Upper lobe of left lung (tissue), 6 donors: ENCODE measurements at regions not wholly inside any gene's neighbourhood (a gene's known extent, or its start where the extent isn't known, plus 50 kb on each side); places are given as distances from the start of the nearest gene placed in this dataset.
A peak's percentile ranks its signal among the peaks of the same experiment; 100 is the strongest.

ENCODE experiments used
- ATAC-seq, 2 donors: fragments of 200-7000 bp; cut with Tn5 transposase; one replicate each; pipeline ENCODE4 v1.9.1; 2022; ENCODE audit warnings: mild to moderate bottlenecking in 2 of 2, moderate library complexity in 2 of 2; ENCODE audit not compliant: low FRiP score in 2 of 2
- DNase-seq, 2 donors: peaks; one replicate each; pipeline ENCODE4 v3.0.0-alpha.2; 2019 to 2020
- H3K27ac ChIP-seq, 4 donors: fragments of 200-600 bp; sonication (generic); one replicate each; pipeline ENCODE4 v1.5.1; 2016 to 2019
- H3K27me3 ChIP-seq, 4 donors: fragments of 200-600 bp; sonication (generic); one replicate each; pipeline ENCODE4 v1.5.1; 2017 to 2019
- H3K36me3 ChIP-seq, 4 donors: fragments of 200-600 bp; sonication (generic); one replicate each; pipeline ENCODE4 v1.5.1; 2016 to 2019
- H3K4me1 ChIP-seq, 4 donors: fragments of 200-600 bp; sonication (generic); one replicate each; pipeline ENCODE4 v1.5.1; 2018 to 2019
- H3K4me3 ChIP-seq, 4 donors: fragments of 200-600 bp; sonication (generic); one replicate each; pipeline ENCODE4 v1.5.1; 2017 to 2019; ENCODE audit warnings: mild to moderate bottlenecking in 2 of 4, moderate library complexity in 1 of 4
- H3K9me3 ChIP-seq, 4 donors: fragments of 200-600 bp; sonication (generic); one replicate each; pipeline ENCODE4 v1.5.1; 2018 to 2019
- EP300 ChIP-seq, 4 donors: sonication (generic); formaldehyde crosslinking; IDR thresholded peaks; one replicate each; pipeline ENCODE4 v1.5.1; 2017; ENCODE audit warnings: antibody characterized with exemption in 4 of 4, control low read depth in 2 of 4
- POLR2A ChIP-seq, 4 donors: fragments of 450-650 bp; IDR thresholded peaks; one replicate each; pipeline ENCODE4 v1.5.1; 2016 to 2017; ENCODE audit warnings: antibody characterized with exemption in 4 of 4, mild to moderate bottlenecking in 2 of 4
- POLR2AphosphoS5 ChIP-seq, 2 donors: sonication (generic); formaldehyde crosslinking; IDR thresholded peaks; one replicate each; pipeline ENCODE4 v1.5.1; 2017; ENCODE audit warnings: antibody characterized with exemption in 2 of 2
- WGBS, 2 donors: methylation state at CpG; one replicate each; pipeline ENCODE4 v1.1.5; 2017 to 2018; 5-methylcytosine and 5-hydroxymethylcytosine counted together
- TF ChIP-seq, protein P1 (sequence below), 6 experiments: fragments of 450-650 bp in 4 of 6; fragments of 200-600 bp in 2 of 6; sonication (generic) in 2 of 6; IDR thresholded peaks; one replicate each; pipeline ENCODE4 v1.5.1; 2016 to 2019; ENCODE audit warnings: antibody characterized with exemption in 6 of 6
- donor health status: DM: no; HTN: no; CAD: no; lungs with moderate emphysema.
- donor health status: DM: no; HTN: yes; CAD: no; lungs with severe emphysema.

DNA sequence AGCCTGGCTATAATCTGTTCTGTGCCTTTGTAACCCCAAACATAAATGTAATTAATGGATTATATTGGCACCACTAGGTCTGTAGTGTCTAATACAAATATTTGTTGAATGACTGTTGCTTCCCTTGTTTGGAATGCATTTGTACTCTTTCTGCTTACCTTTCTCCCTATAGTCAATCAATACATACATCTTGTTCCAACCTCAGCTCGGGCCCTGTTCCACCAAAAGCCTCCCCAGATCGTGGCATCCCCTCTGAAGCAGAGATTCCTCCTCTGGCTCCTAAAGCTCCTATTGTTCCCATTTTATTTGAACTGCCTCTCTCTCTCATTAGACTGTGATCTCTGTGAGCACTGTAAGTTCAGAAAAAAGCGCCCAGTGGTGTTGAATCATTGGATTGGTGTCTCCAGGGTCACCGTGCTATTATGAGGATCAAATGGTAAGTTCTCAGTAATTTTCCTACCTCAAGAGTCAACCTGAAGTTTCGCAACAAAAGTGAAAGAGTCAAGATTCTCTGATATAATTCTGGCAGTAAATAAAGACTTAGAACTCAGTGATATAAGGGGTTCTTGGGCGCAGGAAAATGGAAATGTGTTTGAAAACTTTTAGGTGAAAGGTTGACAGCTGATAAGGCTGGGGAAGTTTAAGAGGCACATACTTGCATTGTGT lies 151.5 kb downstream of the KLF5 start:
- WGBS, 2 donors = 60 to 63% methylated on average over 6 of the region's 6 CpGs
- Histone ChIP-seq H3K4me1 (no peaks in the 10 kb centered on the region), H3K9me3 (no peaks in the 10 kb centered on the region), H3K4me3 (no peak overlapping the region), H3K27me3 (no peaks in the 10 kb centered on the region), H3K36me3 (no peaks in the 10 kb centered on the region), H3K27ac (peak overlapping the region in 3 of 4 donors; percentile 27 to 58 (median 33))
- peak in 1 of 2 donors; percentile 27 for DNase-seq
- peak in 1 of 4 donors; percentile 30 for TF ChIP-seq EP300 (IDR thresholded peaks at IDR 0.05)
- TF ChIP-seq POLR2AphosphoS5 (IDR thresholded peaks at IDR 0.05) = no peak
- TF ChIP-seq, protein P1, sequence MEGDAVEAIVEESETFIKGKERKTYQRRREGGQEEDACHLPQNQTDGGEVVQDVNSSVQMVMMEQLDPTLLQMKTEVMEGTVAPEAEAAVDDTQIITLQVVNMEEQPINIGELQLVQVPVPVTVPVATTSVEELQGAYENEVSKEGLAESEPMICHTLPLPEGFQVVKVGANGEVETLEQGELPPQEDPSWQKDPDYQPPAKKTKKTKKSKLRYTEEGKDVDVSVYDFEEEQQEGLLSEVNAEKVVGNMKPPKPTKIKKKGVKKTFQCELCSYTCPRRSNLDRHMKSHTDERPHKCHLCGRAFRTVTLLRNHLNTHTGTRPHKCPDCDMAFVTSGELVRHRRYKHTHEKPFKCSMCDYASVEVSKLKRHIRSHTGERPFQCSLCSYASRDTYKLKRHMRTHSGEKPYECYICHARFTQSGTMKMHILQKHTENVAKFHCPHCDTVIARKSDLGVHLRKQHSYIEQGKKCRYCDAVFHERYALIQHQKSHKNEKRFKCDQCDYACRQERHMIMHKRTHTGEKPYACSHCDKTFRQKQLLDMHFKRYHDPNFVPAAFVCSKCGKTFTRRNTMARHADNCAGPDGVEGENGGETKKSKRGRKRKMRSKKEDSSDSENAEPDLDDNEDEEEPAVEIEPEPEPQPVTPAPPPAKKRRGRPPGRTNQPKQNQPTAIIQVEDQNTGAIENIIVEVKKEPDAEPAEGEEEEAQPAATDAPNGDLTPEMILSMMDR (IDR thresholded peaks at IDR 0.05) = no peak
- no peak for TF ChIP-seq POLR2A (IDR thresholded peaks at IDR 0.05)
- no peak for ATAC-seq

DNA sequence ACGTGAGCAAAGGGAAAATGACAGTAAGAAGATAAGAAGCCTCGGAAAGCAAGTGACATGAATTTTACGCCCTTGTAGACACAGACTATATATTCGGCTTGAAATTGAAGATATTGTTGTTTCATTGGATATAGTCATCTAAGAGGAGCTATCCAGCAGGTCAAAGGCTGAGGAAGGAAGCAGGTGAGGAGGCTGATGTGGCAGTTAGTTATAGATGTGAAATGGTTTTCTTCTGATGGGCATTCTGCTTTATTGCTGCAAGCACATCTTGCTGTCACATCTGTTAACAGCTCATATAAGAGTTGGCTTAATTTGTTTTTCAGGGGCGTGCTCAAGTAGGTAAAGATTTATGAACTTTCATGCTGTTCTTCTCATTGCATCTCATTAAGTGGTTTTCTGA lies 146.1 kb downstream of the KLF5 start:
- TF ChIP-seq EP300 (IDR thresholded peaks at IDR 0.05) (no peak), POLR2AphosphoS5 (IDR thresholded peaks at IDR 0.05) (no peak), POLR2A (IDR thresholded peaks at IDR 0.05) (no peak)
- TF ChIP-seq, protein P1 (IDR thresholded peaks at IDR 0.05) = no peak
- WGBS, 2 donors = 84% methylated on average over 5 of the region's 5 CpGs
- no peak for DNase-seq
- ATAC-seq = no peak
- no peaks in the 10 kb centered on the region for H3K36me3 ChIP-seq
- no peak overlapping the region for H3K27ac ChIP-seq
- no peaks in the 10 kb centered on the region for H3K4me1 ChIP-seq
- H3K27me3 ChIP-seq = no peaks in the 10 kb centered on the region
- H3K9me3 ChIP-seq = no peaks in the 10 kb centered on the region
- no peak overlapping the region for H3K4me3 ChIP-seq

DNA sequence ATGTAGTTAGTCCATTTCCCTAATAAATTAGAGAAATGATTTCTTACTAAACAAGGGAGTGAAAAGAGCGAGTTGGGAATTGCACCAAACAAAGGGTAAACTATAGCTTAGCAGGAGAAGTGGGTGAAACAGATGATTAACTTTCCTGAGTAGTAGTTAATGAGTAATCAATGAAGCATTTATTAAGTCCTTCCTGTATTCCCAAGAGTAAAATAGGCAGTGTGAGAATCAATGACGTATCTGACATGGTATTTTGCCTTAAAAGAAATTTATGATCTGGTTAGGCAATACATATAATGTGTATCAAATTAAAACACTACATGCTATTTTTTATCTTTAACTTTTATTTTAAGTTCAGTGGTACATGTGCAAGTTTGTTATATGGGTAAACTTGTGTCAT lies 142.8 kb downstream of the KLF5 start:
- Histone ChIP-seq H3K4me3 (no peak overlapping the region), H3K36me3 (no peaks in the 10 kb centered on the region), H3K9me3 (no peaks in the 10 kb centered on the region), H3K27me3 (no peaks in the 10 kb centered on the region), H3K27ac (no peak overlapping the region), H3K4me1 (no peaks in the 10 kb centered on the region)
- ATAC-seq (no peak), DNase-seq (no peak)
- TF ChIP-seq POLR2AphosphoS5 (IDR thresholded peaks at IDR 0.05) (no peak), EP300 (IDR thresholded peaks at IDR 0.05) (no peak), POLR2A (IDR thresholded peaks at IDR 0.05) (no peak)
- TF ChIP-seq, protein P1 (IDR thresholded peaks at IDR 0.05) = no peak
- 76 to 77% methylated on average over 2 of the region's 2 CpGs for WGBS, 2 donors

DNA sequence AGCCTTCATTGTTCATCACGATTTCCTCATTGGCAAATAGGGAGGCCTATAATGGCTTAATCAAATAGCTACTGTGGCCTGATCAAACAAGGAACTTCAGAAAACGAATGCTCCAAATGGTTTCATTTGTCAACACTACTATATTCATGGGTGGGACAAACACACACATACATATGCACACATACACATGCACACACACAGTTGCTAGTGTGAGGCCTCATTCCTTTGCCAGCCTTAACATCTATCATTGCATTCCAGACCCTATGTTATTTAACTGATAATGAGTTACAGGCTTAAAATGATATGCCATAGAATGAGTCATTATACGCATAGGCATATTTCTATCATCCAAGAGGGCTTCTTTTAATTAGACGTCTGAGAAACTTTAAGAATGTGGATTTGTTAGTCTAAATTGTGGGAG lies 140.2 kb downstream of the KLF5 start:
- H3K9me3 ChIP-seq = no peaks in the 10 kb centered on the region
- no peak for TF ChIP-seq POLR2AphosphoS5 (IDR thresholded peaks at IDR 0.05)
- TF ChIP-seq POLR2A (IDR thresholded peaks at IDR 0.05) = no peak
- TF ChIP-seq EP300 (IDR thresholded peaks at IDR 0.05) = no peak
- TF ChIP-seq, protein P1 (IDR thresholded peaks at IDR 0.05) = no peak
- no peak overlapping the region for H3K4me3 ChIP-seq
- no peaks in the 10 kb centered on the region for H3K36me3 ChIP-seq
- no peaks in the 10 kb centered on the region for H3K27me3 ChIP-seq
- ATAC-seq = no peak
- 69 to 73% methylated on average over 4 of the region's 4 CpGs for WGBS, 2 donors
- H3K27ac ChIP-seq = no peak overlapping the region
- DNase-seq = no peak
- H3K4me1 ChIP-seq = peaks cover 0 to 2% (median 0%) of the 10 kb centered on the region in 4 donors

DNA sequence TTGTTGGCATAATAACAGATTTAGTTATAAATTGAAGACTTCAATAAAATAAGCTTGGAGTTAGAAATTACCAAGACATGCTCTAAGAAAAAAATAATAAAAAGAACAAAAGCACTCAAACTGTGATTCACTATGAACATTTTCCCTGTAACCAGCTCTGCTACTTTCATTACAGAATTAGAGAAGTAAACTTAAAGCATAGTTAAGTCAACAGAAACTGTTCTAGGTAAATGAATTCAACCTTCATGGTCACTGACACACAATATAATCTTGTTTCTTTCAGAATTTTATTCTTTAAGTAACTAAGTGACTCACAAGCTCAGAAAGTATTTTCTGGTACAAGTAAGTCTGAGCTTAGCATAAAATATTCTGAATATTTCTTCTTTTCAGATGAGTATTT lies 136.3 kb downstream of the KLF5 start:
- Histone ChIP-seq H3K9me3 (no peaks in the 10 kb centered on the region), H3K4me3 (no peak overlapping the region), H3K27ac (no peak overlapping the region), H3K36me3 (no peaks in the 10 kb centered on the region), H3K4me1 (peaks cover 0 to 5% (median 0%) of the 10 kb centered on the region in 4 donors), H3K27me3 (no peaks in the 10 kb centered on the region)
- TF ChIP-seq POLR2A (IDR thresholded peaks at IDR 0.05) (no peak), POLR2AphosphoS5 (IDR thresholded peaks at IDR 0.05) (no peak), EP300 (IDR thresholded peaks at IDR 0.05) (no peak)
- TF ChIP-seq, protein P1 (IDR thresholded peaks at IDR 0.05) = no peak
- ATAC-seq (no peak), DNase-seq (no peak)
